AG04450 (cell line): ENCODE measurements at regions not wholly inside any gene's neighbourhood (a gene's known extent, or its start where the extent isn't known, plus 50 kb on each side); places are given as distances from the start of the nearest gene placed in this dataset.

Experiments used
- CTCF ChIA-PET: fragments of 300-600, 350-600 bp; formaldehyde crosslinking; extraction: SDS; loops from one replicate; lab custom pipeline; 2022; ENCODE audit warnings: antibody characterized with exemption, inconsistent platforms; lab: Charles Lee
- POLR2A ChIA-PET: fragments of 350-600 bp; formaldehyde crosslinking; extraction: SDS; loops from one replicate; lab custom pipeline; 2021; ENCODE audit warnings: antibody characterized with exemption, inconsistent platforms; lab: Yijun Ruan, JAX
- DNase-seq: peaks from one replicate; pipeline ENCODE4 v3.0.0-alpha.2; 2011; ENCODE audit warnings: low read depth, low spot score
- H3K27ac ChIP-seq: one replicate; pipeline ENCODE4 v1.5.1; 2012; ENCODE audit warnings: low read depth, low read length, control low read depth
- H3K27me3 ChIP-seq: one replicate; pipeline ENCODE4 v1.6.0; 2012; ENCODE audit warnings: low read length; ENCODE audit not compliant: control insufficient read depth, insufficient read depth
- H3K4me3 ChIP-seq: 2 replicates; pipeline ENCODE4 v1.5.1; 2011; ENCODE audit warnings: mild to moderate bottlenecking, low read depth, low read length, control low read depth
- H3K9me3 ChIP-seq: 2 replicates; pipeline ENCODE4 v1.5.1; 2012; ENCODE audit warnings: low read length; ENCODE audit not compliant: control insufficient read depth, insufficient read depth
- TF ChIP-seq, protein P1 (sequence below): IDR thresholded peaks from 2 replicates; pipeline ENCODE4 v1.5.1; 2011; ENCODE audit warnings: low read depth, low read length, control low read depth, inconsistent platforms

DNA sequence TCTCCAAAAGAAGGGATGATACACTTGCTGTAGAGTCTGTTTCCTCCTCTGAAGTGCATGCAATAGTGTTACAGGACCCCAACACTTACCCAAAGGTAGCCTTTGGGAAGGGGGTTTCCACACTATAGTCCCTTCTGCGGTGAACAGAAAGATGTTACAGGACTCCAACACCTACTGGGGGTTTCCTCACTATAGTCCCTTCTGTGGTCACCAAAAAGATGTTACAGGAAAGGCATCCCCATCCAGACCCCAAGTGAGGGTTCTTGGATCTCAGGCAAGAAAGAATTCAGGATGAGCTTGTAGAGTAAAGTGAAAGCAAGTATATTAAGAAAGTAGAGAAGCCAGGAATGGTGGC lies 69.2 kb upstream of the PIK3CG start:
- ChIA-PET POLR2A (no interaction called here), CTCF (no interaction called here)
- TF ChIP-seq, protein P1, sequence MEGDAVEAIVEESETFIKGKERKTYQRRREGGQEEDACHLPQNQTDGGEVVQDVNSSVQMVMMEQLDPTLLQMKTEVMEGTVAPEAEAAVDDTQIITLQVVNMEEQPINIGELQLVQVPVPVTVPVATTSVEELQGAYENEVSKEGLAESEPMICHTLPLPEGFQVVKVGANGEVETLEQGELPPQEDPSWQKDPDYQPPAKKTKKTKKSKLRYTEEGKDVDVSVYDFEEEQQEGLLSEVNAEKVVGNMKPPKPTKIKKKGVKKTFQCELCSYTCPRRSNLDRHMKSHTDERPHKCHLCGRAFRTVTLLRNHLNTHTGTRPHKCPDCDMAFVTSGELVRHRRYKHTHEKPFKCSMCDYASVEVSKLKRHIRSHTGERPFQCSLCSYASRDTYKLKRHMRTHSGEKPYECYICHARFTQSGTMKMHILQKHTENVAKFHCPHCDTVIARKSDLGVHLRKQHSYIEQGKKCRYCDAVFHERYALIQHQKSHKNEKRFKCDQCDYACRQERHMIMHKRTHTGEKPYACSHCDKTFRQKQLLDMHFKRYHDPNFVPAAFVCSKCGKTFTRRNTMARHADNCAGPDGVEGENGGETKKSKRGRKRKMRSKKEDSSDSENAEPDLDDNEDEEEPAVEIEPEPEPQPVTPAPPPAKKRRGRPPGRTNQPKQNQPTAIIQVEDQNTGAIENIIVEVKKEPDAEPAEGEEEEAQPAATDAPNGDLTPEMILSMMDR = no peak
- no peak overlapping the region for H3K27ac ChIP-seq
- no peak overlapping the region for H3K4me3 ChIP-seq
- no peaks in the 10 kb centered on the region for H3K27me3 ChIP-seq
- H3K9me3 ChIP-seq = no peaks in the 10 kb centered on the region; the same call in 1 of the 2 replicates
- no peak for DNase-seq

DNA sequence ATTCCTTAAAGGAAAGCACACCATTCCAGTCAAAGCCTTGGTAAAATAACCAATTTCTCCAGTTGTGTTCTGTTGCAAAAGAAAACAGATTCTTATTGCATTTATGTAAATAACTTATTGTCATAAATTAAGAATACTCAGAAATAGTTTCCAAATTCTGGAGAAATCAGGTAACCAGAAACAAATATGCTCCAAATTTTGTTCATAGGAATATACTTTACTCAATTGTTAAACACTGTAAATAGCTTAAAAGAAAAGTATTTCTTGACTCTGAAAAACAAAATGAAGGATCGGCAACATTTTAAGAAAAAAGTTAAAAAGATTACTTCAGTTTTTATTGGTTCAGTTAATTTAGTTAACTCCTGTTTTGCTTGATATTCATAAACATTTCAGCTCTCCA lies 67.1 kb upstream of the PIK3CG start:
- DNase-seq = no peak
- H3K4me3 ChIP-seq = no peak overlapping the region
- ChIA-PET POLR2A (no interaction called here), CTCF (no interaction called here)
- no peak overlapping the region for H3K27ac ChIP-seq
- H3K27me3 ChIP-seq = no peaks in the 10 kb centered on the region
- TF ChIP-seq, protein P1 = no peak
- H3K9me3 ChIP-seq = no peaks in the 10 kb centered on the region; the same call in 1 of the 2 replicates

DNA sequence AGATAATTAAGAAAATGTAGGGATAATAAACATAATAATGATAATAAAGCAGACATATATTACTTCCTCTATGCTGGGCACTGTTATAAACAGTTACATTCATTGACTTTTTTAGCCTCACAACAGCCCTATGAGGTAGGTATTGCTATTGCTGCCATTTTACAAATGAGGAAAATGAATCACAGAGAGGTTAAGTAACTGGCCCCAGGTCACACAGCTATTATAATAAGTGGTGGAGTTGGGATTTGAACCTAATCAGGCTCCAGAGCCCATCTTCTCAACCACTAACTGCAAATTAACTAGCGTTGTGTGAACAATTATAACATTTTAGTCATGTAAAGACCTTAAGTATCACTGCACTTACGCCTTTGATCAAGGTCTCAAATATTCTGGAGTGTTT lies 62.5 kb upstream of the PIK3CG start:
- Histone ChIP-seq H3K27me3 (no peaks in the 10 kb centered on the region), H3K4me3 (no peak overlapping the region), H3K27ac (no peak overlapping the region), H3K9me3 (no peaks in the 10 kb centered on the region; the same call in 1 of the 2 replicates)
- TF ChIP-seq, protein P1 = no peak
- ChIA-PET POLR2A (no interaction called here), CTCF (no interaction called here)
- no peak for DNase-seq

GRCh38 chr7:106806556-106806955 lies 58.5 kb upstream of the PIK3CG start:
- H3K4me3 ChIP-seq = no peak overlapping the region
- H3K9me3 ChIP-seq = no peaks in the 10 kb centered on the region
- ChIA-PET POLR2A (no interaction called here), CTCF (no interaction called here)
- no peak overlapping the region for H3K27ac ChIP-seq
- H3K27me3 ChIP-seq = no peaks in the 10 kb centered on the region
- TF ChIP-seq, protein P1 = no peak
- DNase-seq = no peak

DNA sequence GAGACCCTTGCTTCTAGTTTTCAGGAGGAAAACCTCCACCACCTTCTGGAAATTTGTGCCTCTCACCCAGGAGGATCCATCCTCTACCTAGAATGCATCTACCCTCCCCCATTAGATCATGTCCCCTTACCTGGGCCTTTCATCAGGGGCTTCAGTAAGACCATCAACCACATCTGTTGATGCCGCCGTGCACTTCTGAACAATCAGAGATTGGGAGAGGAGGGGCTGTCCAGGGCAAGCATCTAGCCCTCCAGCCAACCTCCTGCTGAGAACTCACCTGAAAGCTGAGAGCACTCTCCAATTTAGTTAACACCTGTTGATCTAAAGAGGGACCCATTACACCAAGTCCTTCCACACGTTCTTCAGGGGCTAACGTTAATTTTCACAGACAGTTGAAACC lies 57.6 kb upstream of the PIK3CG start:
- TF ChIP-seq, protein P1 = no peak
- Histone ChIP-seq H3K9me3 (no peaks in the 10 kb centered on the region), H3K27ac (no peak overlapping the region), H3K4me3 (no peak overlapping the region), H3K27me3 (no peaks in the 10 kb centered on the region)
- CTCF ChIA-PET = no interaction called here
- DNase-seq = no peak
- POLR2A ChIA-PET = no interaction called here
